ENCODE measurements at regions not wholly inside any gene's neighbourhood (a gene's known extent, or its start where the extent isn't known, plus 50 kb on each side); places are given as distances from the start of the nearest gene placed in this dataset.

- Histone ChIP-seq H3K9me2 (ENCODE audit: insufficient read depth) (no peaks in the 10 kb centered on the region), H3K27ac (no peak overlapping the region), H3K4me3 (no peak overlapping the region), H3K9me3 (ENCODE audit: low read depth) (no peaks in the 10 kb centered on the region), H4K20me1 (ENCODE audit: insufficient read depth) (no peaks in the 10 kb centered on the region), H3F3A (ENCODE audit: insufficient read depth) (no peaks in the 10 kb centered on the region), H3K4me1 (ENCODE audit: insufficient read depth) (no peaks in the 10 kb centered on the region), H2AFZ (no peak overlapping the region), H3K4me2 (ENCODE audit: unreplicated experiment) (no peak overlapping the region), H3K27me3 (replicated peaks; ENCODE audit: insufficient read depth) (0 out of 2 replicates have a peak, but pooled peaks cover 4% of the 10 kb centered on the region), H3K36me3 (ENCODE audit: low read depth) (no peaks in the 10 kb centered on the region), H3K9ac (no peak overlapping the region), H3K79me2 (ENCODE audit: insufficient read depth) (no peaks in the 10 kb centered on the region)
- TF ChIP-seq EZH2phosphoT487 (IDR thresholded peaks at IDR 0.05; ENCODE audit: insufficient read depth, low read depth): no peak
- TF ChIP-seq EZH2 (IDR thresholded peaks at IDR 0.05; ENCODE audit: insufficient read depth, poor library complexity, severe bottlenecking): no peak
- in situ Hi-C loops (cut with MboI): no loop called here
- WGBS, 2 experiments (ENCODE audit: low coverage in 1 of 2, low lambda C conversion rate in 2 of 2, missing lambda C conversion rate in 2 of 2): 70 to 76% methylated on average over 10 of the region's 10 CpGs
- DNase-seq: no peak
Measured at GRCh38 chr22:47357493-47357892, 595.0 kb downstream of the TBC1D22A start.

- no peak for DNase-seq
- no peak overlapping the region for H2AFZ ChIP-seq
- WGBS, 2 experiments (ENCODE audit: low coverage in 1 of 2, low lambda C conversion rate in 2 of 2, missing lambda C conversion rate in 2 of 2): 45 to 51% methylated on average over 7 of the region's 7 CpGs
Measured at GRCh38 chr22:47357086-47357485, 594.6 kb downstream of the TBC1D22A start.

GRCh38 chr22:47356511-47357011 lies 594.1 kb downstream of the TBC1D22A start:
- Histone ChIP-seq H3K4me3 (no peak overlapping the region), H2AFZ (no peak overlapping the region), H3F3A (ENCODE audit: insufficient read depth) (no peaks in the 10 kb centered on the region), H3K9me3 (ENCODE audit: low read depth) (no peaks in the 10 kb centered on the region), H3K4me1 (ENCODE audit: insufficient read depth) (no peaks in the 10 kb centered on the region), H3K9me2 (ENCODE audit: insufficient read depth) (no peaks in the 10 kb centered on the region), H3K27me3 (replicated peaks; ENCODE audit: insufficient read depth) (0 out of 2 replicates have a peak, but pooled peaks cover 4% of the 10 kb centered on the region), H3K27ac (no peak overlapping the region), H3K9ac (no peak overlapping the region), H4K20me1 (ENCODE audit: insufficient read depth) (no peaks in the 10 kb centered on the region), H3K79me2 (ENCODE audit: insufficient read depth) (no peaks in the 10 kb centered on the region), H3K36me3 (ENCODE audit: low read depth) (no peaks in the 10 kb centered on the region), H3K4me2 (ENCODE audit: unreplicated experiment) (no peak overlapping the region)
- DNase-seq: no peak
- TF ChIP-seq EZH2 (IDR thresholded peaks at IDR 0.05; ENCODE audit: insufficient read depth, poor library complexity, severe bottlenecking): no peak
- TF ChIP-seq EZH2phosphoT487 (IDR thresholded peaks at IDR 0.05; ENCODE audit: insufficient read depth, low read depth): no peak
- in situ Hi-C loops (cut with MboI): no loop called here
- WGBS, 2 experiments (ENCODE audit: low coverage in 1 of 2, low lambda C conversion rate in 2 of 2, missing lambda C conversion rate in 2 of 2): 39 to 46% methylated on average over 5 of the region's 5 CpGs

More at GRCh38 chr22:47357086-47357485, 594.6 kb downstream of the TBC1D22A start:
- Histone ChIP-seq H3K4me2 (ENCODE audit: unreplicated experiment) (no peak overlapping the region), H3K79me2 (ENCODE audit: insufficient read depth) (no peaks in the 10 kb centered on the region), H3K9ac (no peak overlapping the region), H3K27ac (no peak overlapping the region), H3K4me1 (ENCODE audit: insufficient read depth) (no peaks in the 10 kb centered on the region), H3K36me3 (ENCODE audit: low read depth) (no peaks in the 10 kb centered on the region), H3F3A (ENCODE audit: insufficient read depth) (no peaks in the 10 kb centered on the region), H3K9me3 (ENCODE audit: low read depth) (no peaks in the 10 kb centered on the region), H3K27me3 (replicated peaks; ENCODE audit: insufficient read depth) (0 out of 2 replicates have a peak, but pooled peaks cover 4% of the 10 kb centered on the region), H4K20me1 (ENCODE audit: insufficient read depth) (no peaks in the 10 kb centered on the region), H3K4me3 (no peak overlapping the region), H3K9me2 (ENCODE audit: insufficient read depth) (no peaks in the 10 kb centered on the region)
- TF ChIP-seq EZH2 (IDR thresholded peaks at IDR 0.05; ENCODE audit: insufficient read depth, poor library complexity, severe bottlenecking) (no peak), EZH2phosphoT487 (IDR thresholded peaks at IDR 0.05; ENCODE audit: insufficient read depth, low read depth) (no peak)
- in situ Hi-C loops (cut with MboI): no loop called here

GRCh38 chr22:47355776-47356510 lies 593.5 kb downstream of the TBC1D22A start:
- H3K27ac ChIP-seq: no peak overlapping the region
- H3K79me2 ChIP-seq (ENCODE audit: insufficient read depth): no peaks in the 10 kb centered on the region
- no peaks in the 10 kb centered on the region for H4K20me1 ChIP-seq (ENCODE audit: insufficient read depth)
- H3K9me2 ChIP-seq (ENCODE audit: insufficient read depth): no peaks in the 10 kb centered on the region
- DNase-seq: no peak
- no peak overlapping the region for H3K4me2 ChIP-seq (ENCODE audit: unreplicated experiment)
- TF ChIP-seq EZH2 (IDR thresholded peaks at IDR 0.05; ENCODE audit: insufficient read depth, poor library complexity, severe bottlenecking): no peak
- no peak for TF ChIP-seq EZH2phosphoT487 (IDR thresholded peaks at IDR 0.05; ENCODE audit: insufficient read depth, low read depth)
- 0 out of 2 replicates have a peak, but pooled peaks cover 4% of the 10 kb centered on the region for H3K27me3 ChIP-seq (replicated peaks; ENCODE audit: insufficient read depth)
- no peaks in the 10 kb centered on the region for H3K4me1 ChIP-seq (ENCODE audit: insufficient read depth)
- no peak overlapping the region for H2AFZ ChIP-seq
- H3K36me3 ChIP-seq (ENCODE audit: low read depth): no peaks in the 10 kb centered on the region
- 57 to 71% methylated on average over 13 of the region's 13 CpGs for WGBS, 2 experiments (ENCODE audit: low coverage in 1 of 2, low lambda C conversion rate in 2 of 2, missing lambda C conversion rate in 2 of 2)
- H3K9me3 ChIP-seq (ENCODE audit: low read depth): no peaks in the 10 kb centered on the region
- no peak overlapping the region for H3K4me3 ChIP-seq
- no peak overlapping the region for H3K9ac ChIP-seq
- no peaks in the 10 kb centered on the region for H3F3A ChIP-seq (ENCODE audit: insufficient read depth)
- in situ Hi-C loops (cut with MboI): no loop called here
